Spleen (tissue), 7 donors: ENCODE measurements at regions not wholly inside any gene's neighbourhood (a gene's known extent, or its start where the extent isn't known, plus 50 kb on each side); places are given as distances from the start of the nearest gene placed in this dataset.

Experiments
- POLR2A ChIP-seq, 3 donors: fragments of 450-650 bp; IDR thresholded peaks; one replicate each; pipeline ENCODE4 v1.5.1; 2017; ENCODE audit warnings: antibody characterized with exemption in 3 of 3, mild to moderate bottlenecking in 1 of 3
- TF ChIP-seq, protein P1 (sequence below), 11 experiments: fragments of 200-600 bp in 7 of 11; fragments of 450-650 bp in 4 of 11; sonication (generic) in 4 of 11; IDR thresholded peaks in 8 of 11; conservative IDR thresholded peaks in 3 of 11; 1 replicate in 7 of 11; 2 replicates in 4 of 11; pipeline versions ENCODE4 v1.4.0 to v1.8.0; 2016 to 2021; ENCODE audit warnings: antibody characterized with exemption in 11 of 11, inconsistent platforms in 4 of 11, mild to moderate bottlenecking in 1 of 11
- donor health status: DM: no; HTN: no; CAD: no; lungs with moderate emphysema.
- donor health status: DM: no; HTN: no; CAD: no.
- donor health status: DM: no; HTN: no; CAD: no.

DNA sequence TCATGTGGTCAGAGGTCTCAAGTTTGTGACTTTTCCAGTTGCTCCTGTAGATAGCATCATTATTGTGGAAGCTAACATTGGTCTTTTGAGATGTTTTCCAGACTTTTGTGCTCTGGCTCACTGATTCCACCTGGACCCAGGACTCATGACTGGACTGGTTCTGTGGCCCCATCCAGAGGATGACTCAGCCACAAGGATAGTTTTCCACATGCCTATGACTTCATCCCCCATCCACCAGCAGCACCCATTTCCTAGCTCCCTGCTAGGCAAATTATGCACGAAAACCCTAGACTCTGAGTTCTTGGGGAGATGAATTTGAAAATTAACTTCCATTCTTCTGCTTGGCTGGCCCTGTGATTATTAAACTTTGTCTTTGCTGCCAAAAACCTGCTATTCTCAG is 949.3 kb downstream of the MRPL39 start:
- TF ChIP-seq, protein P1, sequence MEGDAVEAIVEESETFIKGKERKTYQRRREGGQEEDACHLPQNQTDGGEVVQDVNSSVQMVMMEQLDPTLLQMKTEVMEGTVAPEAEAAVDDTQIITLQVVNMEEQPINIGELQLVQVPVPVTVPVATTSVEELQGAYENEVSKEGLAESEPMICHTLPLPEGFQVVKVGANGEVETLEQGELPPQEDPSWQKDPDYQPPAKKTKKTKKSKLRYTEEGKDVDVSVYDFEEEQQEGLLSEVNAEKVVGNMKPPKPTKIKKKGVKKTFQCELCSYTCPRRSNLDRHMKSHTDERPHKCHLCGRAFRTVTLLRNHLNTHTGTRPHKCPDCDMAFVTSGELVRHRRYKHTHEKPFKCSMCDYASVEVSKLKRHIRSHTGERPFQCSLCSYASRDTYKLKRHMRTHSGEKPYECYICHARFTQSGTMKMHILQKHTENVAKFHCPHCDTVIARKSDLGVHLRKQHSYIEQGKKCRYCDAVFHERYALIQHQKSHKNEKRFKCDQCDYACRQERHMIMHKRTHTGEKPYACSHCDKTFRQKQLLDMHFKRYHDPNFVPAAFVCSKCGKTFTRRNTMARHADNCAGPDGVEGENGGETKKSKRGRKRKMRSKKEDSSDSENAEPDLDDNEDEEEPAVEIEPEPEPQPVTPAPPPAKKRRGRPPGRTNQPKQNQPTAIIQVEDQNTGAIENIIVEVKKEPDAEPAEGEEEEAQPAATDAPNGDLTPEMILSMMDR (IDR thresholded peaks at IDR 0.05 in 8 of 11, conservative IDR thresholded peaks at IDR 0.05 in 3 of 11), result no peak
- TF ChIP-seq POLR2A (IDR thresholded peaks at IDR 0.05), result no peak
